Retinal pigment epithelial cell (primary cell): ENCODE measurements at regions not wholly inside any gene's neighbourhood (a gene's known extent, or its start where the extent isn't known, plus 50 kb on each side); places are given as distances from the start of the nearest gene placed in this dataset.

Source experiments
- DNase-seq: peaks from one replicate; pipeline ENCODE4 v3.0.0-alpha.2; 2010; ENCODE audit warnings: low read depth
- H3K4me3 ChIP-seq: 2 replicates; pipeline ENCODE4 v1.5.1; 2011; ENCODE audit warnings: mild to moderate bottlenecking, low read length, control low read depth, moderate library complexity
- TF ChIP-seq, protein P1 (sequence below): conservative IDR thresholded peaks from 2 replicates; pipeline ENCODE4 v1.5.1; 2011; ENCODE audit warnings: low read depth, low read length, control low read depth, inconsistent platforms

DNA sequence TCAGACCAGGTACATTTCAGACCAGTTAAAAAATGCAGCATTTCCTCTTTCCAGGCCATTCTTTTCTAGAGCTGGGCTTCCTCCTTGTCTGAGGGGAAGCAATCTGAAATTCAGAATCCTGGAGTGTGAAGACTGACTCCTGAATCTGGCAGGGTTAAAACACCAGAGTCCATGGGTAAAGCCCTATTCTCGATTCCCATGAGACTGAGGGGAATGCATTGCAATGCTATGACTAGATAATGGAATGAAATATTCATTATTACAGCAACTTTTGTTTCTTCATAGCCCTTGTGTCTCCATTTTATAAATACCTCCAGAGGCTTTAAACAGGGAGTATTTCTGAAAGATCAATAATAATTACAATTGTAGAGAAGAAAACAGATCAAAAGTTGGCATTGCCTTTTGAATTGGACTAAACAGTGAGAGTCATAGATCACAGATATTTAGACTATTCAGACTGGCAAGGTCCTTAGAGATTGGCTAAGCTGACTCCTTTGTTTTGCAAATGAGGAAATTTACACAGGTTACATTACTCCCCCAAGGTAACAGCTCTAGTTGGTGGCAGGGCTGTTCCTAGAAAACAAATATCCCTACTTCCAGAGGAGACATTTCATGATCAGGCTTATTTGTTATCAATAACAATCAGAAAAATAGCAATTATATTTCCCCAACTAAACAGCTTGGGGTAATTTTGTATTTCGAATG lies 632.6 kb upstream of the KIRREL3 start:
- TF ChIP-seq, protein P1, sequence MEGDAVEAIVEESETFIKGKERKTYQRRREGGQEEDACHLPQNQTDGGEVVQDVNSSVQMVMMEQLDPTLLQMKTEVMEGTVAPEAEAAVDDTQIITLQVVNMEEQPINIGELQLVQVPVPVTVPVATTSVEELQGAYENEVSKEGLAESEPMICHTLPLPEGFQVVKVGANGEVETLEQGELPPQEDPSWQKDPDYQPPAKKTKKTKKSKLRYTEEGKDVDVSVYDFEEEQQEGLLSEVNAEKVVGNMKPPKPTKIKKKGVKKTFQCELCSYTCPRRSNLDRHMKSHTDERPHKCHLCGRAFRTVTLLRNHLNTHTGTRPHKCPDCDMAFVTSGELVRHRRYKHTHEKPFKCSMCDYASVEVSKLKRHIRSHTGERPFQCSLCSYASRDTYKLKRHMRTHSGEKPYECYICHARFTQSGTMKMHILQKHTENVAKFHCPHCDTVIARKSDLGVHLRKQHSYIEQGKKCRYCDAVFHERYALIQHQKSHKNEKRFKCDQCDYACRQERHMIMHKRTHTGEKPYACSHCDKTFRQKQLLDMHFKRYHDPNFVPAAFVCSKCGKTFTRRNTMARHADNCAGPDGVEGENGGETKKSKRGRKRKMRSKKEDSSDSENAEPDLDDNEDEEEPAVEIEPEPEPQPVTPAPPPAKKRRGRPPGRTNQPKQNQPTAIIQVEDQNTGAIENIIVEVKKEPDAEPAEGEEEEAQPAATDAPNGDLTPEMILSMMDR: no peak
- H3K4me3 ChIP-seq: no peak overlapping the region
- DNase-seq: no peak

DNA sequence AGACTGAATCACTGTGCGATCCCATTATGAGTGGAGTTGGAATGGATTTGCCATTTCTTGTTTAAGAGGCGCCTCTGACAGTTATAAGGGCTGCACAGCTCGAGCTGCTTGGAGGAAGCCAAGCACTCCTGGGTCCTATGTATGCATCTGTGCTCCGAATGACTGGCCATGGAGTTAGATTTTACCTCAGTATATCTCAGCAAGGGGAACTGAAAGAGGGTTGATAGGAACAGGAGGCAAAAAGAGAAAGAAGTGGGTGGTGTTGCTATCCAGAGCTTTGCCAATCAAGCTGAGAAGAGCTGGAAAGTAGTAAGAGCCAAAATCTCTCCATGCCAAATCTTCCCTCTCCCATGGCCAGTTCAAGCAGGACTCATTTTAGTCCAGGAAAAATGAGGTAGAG lies 632.0 kb upstream of the KIRREL3 start:
- no peak for DNase-seq
- H3K4me3 ChIP-seq: no peak overlapping the region
- TF ChIP-seq, protein P1: no peak

DNA sequence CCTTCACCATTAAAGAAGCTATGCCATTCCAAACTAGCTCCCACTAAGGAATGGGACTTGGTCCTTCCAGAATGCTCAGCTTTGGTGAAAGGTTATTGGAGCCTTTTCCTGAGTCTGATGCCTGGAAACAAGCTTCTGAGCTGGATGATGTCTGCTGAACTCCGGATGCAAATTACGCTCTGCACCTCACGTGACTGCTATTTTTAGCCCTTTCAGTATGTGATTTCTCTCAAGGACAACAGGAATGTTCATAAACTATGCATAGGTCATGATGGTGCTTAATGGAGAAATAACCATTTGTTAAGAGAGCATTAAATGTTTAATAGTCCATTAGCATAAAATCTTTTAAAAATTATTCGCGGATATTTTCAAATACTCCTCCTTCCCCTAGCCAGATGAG lies 631.4 kb upstream of the KIRREL3 start:
- DNase-seq: no peak
- H3K4me3 ChIP-seq: no peak overlapping the region
- TF ChIP-seq, protein P1: no peak

DNA sequence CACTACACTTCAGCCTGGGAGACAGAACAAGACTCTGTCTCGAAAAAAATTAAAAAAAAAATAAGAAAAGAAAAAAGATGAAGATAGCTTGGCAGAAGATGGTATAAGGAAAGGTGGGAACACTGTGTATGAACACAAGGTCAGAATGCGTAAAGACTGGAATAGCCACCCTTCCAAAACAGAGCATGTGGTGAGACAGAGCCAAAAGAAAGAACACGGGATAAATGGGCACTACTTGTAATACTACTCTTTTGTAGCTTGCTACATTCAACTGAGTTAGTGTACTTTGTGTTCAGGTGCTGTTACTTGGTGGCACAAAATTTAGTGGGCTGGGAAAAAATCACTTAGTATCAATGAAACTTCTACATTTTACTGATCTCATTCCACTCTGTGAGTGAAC lies 628.6 kb upstream of the KIRREL3 start:
- H3K4me3 ChIP-seq: no peak overlapping the region
- TF ChIP-seq, protein P1: no peak
- no peak for DNase-seq

DNA sequence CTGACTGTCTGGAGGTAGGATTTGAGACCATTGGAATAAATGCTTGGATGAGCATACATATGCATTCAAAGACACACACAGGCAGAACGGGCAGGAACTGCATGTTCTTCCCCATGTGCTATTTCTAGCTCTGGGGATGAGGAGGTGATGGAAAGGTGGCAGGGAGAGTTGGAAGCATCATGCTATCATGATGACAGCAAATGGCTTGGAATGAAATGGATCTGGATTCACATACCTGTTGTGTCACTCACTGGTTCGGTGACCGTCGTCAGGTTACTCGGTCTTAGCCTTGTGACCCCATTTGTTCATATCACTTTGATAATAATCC lies 627.9 kb upstream of the KIRREL3 start:
- H3K4me3 ChIP-seq: no peak overlapping the region
- DNase-seq: no peak
- TF ChIP-seq, protein P1: no peak

DNA sequence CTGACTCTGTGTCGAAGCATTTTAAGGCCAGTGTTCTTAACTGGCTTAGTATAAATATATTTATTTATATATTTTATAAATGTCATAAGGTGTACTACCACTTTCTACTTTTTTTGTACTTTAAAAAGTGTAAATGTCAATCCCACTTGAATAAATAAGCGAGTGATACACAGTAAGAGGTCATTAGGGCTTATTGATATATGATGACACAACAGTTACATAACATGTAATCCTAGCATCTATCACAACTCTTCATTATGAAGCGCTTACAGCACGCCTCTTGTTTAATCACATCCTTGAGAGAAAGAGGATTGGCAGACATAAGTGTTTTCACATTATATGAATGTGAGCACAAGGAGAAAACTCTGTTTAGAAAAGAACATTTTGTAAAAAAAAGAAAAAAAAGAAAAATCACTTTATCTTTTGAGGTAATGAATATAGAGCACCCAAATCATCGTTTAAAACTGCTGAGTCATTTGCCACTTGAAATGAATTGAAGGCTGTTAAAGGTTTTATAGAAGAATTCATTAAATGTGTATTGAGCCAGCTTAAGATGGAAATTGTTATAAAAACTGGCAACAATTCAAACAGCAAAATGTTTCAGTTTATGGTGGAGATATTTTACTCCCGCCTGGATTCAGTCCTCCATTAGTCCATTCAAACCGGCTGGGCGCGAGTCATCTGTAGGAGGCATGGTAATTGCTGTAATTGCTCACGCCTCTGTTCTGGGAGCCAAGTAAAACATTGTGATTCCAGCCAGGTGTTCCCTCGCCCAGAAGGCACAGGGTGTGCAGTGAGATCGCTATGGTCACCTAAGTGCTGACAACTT lies 627.3 kb upstream of the KIRREL3 start:
- peak; percentile 72 for DNase-seq
- TF ChIP-seq, protein P1: no peak
- H3K4me3 ChIP-seq: no peak overlapping the region

DNA sequence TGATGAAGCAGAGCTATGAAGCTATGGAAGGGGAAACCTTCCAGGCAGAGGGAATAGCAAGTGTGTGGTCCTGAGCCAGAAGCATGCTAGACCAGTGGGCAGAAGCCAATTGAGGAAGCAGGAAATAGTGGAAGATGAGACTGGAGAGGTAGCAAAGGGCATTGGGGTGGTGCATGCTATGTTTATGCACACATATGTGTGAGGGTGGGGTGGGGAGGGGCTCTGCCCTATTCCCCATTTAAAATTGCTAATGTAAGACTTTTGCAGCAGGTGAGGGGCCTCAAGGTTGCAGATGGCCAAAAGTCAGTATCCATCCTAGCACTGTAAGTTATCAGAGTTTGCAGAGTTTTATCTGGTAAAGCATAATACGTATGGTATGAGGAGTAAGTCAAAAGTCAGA lies 626.6 kb upstream of the KIRREL3 start:
- no peak overlapping the region for H3K4me3 ChIP-seq
- no peak for DNase-seq
- TF ChIP-seq, protein P1: no peak
